NCI-H226 (cell line): ENCODE measurements at regions not wholly inside any gene's neighbourhood (a gene's known extent, or its start where the extent isn't known, plus 50 kb on each side); places are given as distances from the start of the nearest gene placed in this dataset.

ENCODE experiments used
- DNase-seq: peaks from one replicate; pipeline ENCODE4 v3.0.0-alpha.2; 2015

DNA sequence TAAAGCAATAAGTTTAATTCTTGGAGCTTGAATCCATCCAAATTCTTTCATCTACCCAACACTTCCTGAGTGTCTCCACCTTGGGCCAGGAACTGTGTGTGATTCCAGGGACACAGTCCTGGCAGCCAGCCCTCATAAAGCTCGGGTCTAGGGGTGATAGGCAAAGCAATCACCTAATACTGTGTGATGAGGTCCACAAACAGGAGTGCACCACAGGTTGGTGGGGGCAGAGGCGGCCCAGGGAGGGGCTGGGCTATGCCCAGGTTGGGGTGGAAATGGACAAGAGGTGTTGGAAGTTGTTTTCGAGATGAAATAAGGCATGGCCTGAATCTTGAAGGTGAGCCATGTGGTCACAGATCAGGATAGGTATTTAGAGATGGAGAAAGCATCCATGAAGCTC, 133.9 kb upstream of the PTCH1 start:
- DNase-seq, result no peak

GRCh38 chr9:95649801-95650213, 133.0 kb upstream of the PTCH1 start:
- DNase-seq, result no peak

DNA sequence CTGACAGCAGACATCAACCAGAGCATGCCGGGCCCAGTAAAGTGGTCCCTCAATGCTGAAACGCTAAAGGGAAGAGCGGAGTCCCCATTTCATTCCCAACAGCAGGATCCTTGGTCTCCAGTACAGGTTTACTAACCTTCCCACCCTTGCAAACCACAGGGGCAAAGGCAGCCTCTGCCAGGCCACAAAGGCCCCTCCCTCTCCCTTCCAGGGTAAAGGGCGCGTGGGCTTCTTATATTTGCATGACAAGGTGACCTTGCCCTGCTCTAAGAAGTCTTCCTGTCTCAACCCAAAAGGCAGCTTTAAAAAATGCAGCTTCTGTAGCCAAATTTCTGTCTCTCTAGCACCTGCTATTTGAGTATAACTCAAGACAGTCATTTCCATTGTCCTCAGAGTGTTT, 131.5 kb upstream of the PTCH1 start:
- no peak for DNase-seq

- DNase-seq, result no peak
Observed at GRCh38 chr9:95645992-95646391, 129.2 kb upstream of the PTCH1 start.

- no peak for DNase-seq
Observed at GRCh38 chr9:95645579-95645978, 128.8 kb upstream of the PTCH1 start.

GRCh38 chr9:95644377-95644776, 127.6 kb upstream of the PTCH1 start:
- peak; percentile 21 for DNase-seq

GRCh38 chr9:95643619-95644018, 126.8 kb upstream of the PTCH1 start:
- no peak for DNase-seq

- no peak for DNase-seq
Observed at GRCh38 chr9:95642189-95642588, 125.4 kb upstream of the PTCH1 start.

DNA sequence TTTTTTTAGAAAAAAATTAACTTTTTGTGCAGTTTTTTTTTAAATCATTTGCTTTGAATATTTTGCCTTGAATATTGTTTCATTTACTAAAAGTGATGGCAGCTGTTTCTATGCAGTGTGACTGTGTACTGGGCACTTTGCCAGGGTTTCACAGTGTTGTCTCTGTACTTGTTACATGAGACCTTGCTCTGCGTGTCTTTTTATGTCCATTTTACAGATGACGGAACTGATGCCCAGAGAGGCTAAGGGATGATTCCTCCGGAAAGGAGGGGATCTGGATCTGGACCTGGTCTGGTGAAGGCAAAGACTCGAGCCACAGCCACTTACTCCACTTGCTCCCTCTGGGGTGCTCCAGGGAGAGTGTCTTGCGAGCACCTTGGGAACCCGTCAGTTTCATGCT, 124.8 kb upstream of the PTCH1 start:
- DNase-seq, result no peak

DNA sequence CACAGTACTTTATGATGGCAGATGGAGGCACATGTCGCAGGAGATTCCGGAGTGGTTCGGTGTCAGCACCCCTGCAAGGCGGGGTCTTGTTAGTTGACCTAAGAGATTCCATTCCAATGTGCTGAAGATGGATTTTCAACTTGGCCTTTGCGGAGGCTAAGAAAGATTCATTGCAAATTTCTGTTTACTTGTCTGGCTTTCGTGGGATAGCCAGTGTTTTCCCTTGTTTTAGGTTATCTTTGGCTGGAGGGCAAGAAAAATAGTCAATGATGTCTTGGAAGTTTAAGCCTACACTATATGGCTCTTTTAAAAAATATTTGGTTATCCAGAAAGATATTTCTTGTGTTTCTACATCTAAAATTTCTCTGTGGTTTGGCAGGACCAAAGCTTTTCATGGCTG, 123.6 kb upstream of the PTCH1 start:
- DNase-seq, result no peak

DNA sequence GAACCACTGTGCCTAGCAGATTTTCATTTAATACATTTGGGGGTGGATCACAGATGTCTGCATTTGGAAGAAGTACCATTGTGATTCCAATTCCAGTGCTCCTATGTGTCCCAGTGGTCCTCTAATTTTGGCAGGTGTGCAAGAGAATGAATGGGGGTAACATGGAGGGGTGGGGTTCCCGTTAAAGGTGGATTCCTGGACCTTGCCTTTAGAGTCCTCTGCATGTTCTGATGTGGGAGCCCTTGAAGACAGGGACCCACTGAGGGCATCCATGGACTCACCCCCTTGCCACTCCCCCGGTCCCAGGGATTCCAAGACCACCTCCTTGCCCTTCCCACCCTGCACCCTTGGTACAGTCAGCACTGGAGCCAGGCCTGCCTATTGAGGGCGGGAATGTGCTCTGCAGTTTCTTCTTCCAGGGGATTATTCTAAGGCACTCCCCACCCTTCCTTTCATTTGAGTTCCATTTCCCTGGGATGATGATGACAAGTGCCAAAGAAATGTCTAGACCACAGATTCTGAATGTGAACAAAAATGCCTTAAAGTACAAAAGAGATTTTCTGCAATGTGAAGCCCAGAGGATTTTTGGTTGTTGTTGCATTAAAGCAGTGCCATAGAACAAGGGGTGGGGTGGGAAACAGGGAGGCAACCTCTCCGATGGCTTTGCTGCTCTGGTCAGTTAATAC, 119.4 kb upstream of the PTCH1 start:
- DNase-seq, result no peak

- no peak for DNase-seq
Observed at GRCh38 chr9:95634536-95634935, 117.8 kb upstream of the PTCH1 start.

- DNase-seq, result no peak
Observed at GRCh38 chr9:95634114-95634513, 117.3 kb upstream of the PTCH1 start.

- DNase-seq, result no peak
Observed at GRCh38 chr9:95629585-95629984, 112.8 kb upstream of the PTCH1 start.

DNA sequence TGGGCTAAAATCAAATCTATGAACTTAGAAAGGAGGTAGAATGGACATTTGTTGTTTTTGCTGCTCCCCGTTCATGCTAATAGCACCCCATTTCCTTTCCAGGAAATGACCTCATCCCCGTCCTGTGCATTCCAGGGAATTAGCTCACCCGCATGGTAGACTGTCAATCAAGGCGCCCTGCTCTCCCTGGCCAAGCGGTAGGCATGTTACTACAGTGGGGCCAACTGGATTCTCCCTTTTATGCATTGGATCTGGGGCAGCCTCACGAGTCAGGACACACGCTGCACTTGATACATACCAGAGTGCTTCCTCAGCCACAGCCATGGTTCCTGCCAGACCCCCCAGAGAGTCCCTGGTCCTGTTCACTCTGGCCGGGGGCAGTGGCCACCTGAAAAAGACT, 111.0 kb upstream of the PTCH1 start:
- DNase-seq, result peak; percentile 81

DNA sequence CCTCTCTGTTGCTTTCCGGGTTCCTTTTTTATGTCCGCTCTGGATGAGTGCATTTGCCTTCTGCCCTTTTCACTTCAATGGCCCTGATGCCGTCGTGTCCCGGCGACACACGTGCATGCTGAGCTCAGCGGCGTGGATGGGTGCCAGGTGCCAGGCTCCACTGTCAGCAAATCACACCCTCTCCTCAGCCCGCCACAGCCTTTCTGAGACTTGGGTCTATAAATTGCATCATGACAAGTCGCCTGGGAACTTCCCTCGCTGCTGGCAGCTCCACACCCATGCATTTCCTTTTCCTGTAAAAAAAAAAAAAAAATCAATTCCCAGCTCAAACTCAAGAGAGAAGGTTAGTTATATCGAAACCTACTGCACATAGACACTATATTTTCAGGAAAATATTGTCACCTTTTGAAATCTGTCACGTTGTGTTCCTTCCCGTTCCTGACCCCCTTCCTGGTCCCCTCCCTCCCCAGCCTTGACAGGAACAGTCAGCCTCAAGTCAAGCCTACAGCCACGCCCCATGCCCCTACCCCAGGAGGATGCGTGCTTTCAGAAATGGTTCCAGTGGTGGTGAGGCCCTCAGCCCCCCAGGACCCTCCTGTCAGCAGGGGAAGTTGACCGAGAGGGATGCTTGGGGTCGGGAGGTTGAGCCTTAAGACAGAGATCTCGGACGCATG, 110.3 kb upstream of the PTCH1 start:
- DNase-seq, result peak; percentile 12

DNA sequence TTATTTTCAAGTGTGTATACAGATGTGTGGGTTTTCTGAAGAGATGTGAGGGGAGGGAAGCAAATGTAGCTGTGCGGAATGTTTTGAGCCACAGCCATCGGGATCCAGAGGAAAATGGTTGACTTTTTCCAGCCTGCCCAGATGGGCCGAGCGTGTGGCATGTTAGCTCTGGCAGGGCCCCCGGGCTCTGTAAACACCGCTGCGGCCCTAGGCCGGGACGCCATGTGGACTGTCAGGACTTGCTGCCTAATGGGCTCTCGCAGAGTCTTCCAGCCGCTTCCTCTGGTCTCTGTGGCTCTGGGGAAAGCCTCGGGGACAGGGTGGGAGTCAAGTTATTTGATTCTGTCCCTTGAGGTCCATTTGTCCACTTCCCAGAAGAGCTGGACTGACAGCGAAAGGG, 109.6 kb upstream of the PTCH1 start:
- DNase-seq, result no peak

DNA sequence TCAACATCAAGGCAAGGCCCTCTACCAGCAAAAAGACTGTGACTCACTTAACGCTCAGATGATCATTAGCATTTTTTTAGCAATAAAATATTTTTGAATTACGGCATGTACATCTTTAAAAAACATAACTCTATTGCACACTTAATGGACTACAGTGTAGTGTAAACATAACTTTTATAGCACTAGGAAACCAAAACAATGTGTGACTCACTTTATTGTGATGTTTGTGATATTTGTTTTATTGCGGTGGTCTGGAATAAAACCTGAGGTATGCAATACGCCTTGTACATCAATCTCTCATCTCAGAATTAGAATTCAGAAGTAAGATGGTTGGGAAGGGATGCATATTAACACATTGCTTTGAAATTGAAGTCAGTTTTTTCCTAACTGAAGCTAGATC, 106.9 kb upstream of the PTCH1 start:
- DNase-seq, result no peak

DNA sequence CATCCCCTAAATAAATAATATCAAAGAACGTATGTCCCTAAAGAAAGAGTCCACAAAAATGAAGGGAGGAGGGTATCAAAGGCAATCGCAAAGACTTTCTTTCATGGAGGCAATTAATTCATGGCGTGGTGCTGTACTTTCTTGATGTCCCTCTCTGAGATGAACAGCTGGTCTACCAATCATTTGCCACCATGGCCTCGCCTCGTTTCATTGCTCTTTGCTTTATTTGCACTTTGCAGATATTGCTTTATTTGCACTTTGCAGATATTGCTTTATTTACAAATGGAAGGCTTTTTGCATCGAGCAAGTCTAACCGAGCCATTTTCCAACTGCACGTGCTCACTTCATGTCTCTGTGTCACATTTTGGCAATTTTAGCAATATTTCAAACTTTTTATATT, 104.0 kb upstream of the PTCH1 start:
- no peak for DNase-seq

GRCh38 chr9:95620314-95620713, 103.5 kb upstream of the PTCH1 start:
- no peak for DNase-seq

- DNase-seq, result no peak
Observed at GRCh38 chr9:95615246-95615645, 98.5 kb upstream of the PTCH1 start.

DNA sequence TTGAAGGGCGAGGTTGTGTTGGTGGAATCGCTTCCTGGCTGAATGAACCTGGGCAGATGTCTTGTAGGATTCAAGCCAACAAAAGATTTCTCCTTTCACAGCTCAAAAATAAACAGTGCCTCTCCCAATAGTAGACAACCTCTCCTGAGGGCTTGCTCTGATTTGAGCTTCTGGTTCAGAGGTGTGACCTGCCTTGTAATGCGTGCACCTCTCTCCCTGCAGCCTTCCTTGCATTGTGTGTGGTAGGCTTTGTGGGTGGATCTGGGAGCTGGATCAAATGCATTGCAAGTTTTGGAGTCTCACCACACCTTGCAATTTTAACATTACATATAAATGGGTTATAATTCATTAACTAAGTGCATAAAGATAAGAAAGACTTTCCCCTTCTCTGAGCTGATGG, 96.9 kb upstream of the PTCH1 start:
- no peak for DNase-seq

GRCh38 chr9:95611354-95611753, 94.6 kb upstream of the PTCH1 start:
- DNase-seq, result no peak

DNA sequence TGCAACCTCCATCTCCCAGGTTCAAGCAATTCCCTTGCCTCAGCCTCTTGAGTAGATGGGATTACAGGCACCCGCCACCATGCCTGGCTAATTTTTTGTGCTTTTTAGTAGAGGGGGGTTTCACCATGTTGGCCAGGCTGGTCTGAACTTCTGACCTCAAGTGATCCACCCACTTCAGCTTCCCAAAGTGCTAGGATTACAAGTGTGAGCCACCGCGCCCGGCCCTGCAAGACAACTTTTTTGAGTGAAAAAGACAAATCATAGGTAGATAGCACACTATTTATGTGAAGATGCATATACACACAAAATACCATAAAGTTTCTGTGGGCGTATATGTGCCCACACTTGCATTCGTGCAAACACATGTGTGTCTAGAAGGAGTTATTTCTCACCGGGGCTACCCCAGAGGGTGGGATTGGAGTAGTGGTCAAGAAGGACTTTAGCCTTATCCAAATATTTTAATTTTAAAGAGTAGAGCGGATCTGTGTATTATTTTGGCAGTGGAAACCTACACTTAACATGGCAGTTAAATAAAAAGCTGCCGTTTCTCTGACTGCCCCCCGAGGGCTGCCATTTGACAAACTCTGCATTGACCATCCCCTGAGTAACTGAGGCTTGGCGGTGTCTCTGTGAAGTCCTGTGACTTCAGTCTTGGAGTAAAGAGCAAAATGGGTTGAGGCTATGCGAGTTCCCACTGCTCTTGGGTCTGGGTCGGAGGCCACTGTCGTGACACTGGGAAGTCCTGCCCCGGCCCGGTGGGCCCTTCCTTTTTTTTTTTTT, 93.4 kb upstream of the PTCH1 start:
- DNase-seq, result no peak
